Keratinocyte (primary cell): ENCODE measurements at regions not wholly inside any gene's neighbourhood (a gene's known extent, or its start where the extent isn't known, plus 50 kb on each side); places are given as distances from the start of the nearest gene placed in this dataset.

Experiments used
- DNase-seq: peaks from one replicate; pipeline ENCODE4 v3.0.0-alpha.2; 2011; ENCODE audit warnings: low read depth, missing footprints, low spot score
- FAIRE-seq: peaks from 2 replicates; lab custom pipeline; 2011; peaks lifted over from hg19 to GRCh38; lab: Jason Lieb, UNC
- H2AFZ ChIP-seq: 2 replicates; pipeline ENCODE4 v1.6.0; 2012; ENCODE audit warnings: low read length, control low read depth, inconsistent platforms; ENCODE audit not compliant: control insufficient read depth
- H3K27ac ChIP-seq: 2 replicates; pipeline ENCODE4 v1.5.1; 2011; ENCODE audit warnings: low read length; ENCODE audit not compliant: control insufficient read depth, insufficient read depth
- H3K27me3 ChIP-seq: 3 replicates; pipeline ENCODE4 v1.6.0; 2011; ENCODE audit warnings: low read length; ENCODE audit not compliant: control insufficient read depth, insufficient read depth; ENCODE audit errors: extremely low read depth
- H3K36me3 ChIP-seq, 2 experiments: 2 replicates in 1 of 2; 3 replicates in 1 of 2; pipeline ENCODE4 v1.5.1; 2011; ENCODE audit warnings: low read length in 2 of 2, mild to moderate bottlenecking in 1 of 2; ENCODE audit not compliant: control insufficient read depth in 2 of 2, insufficient read depth in 2 of 2; ENCODE audit errors: extremely low read depth in 1 of 2
- H3K4me1 ChIP-seq: 3 replicates; pipeline ENCODE4 v1.5.1; 2011; ENCODE audit warnings: low read length; ENCODE audit not compliant: control insufficient read depth, insufficient read depth; ENCODE audit errors: extremely low read depth
- H3K4me2 ChIP-seq: 3 replicates; pipeline ENCODE4 v1.6.0; 2011; ENCODE audit warnings: low read depth, low read length; ENCODE audit not compliant: control insufficient read depth, insufficient read depth; ENCODE audit errors: extremely low read depth
- H3K4me3 ChIP-seq, 3 experiments: fragments of 200-600 bp in 1 of 3; sonication (generic) in 1 of 3; 2 replicates in 2 of 3; 3 replicates in 1 of 3; pipeline ENCODE4 v1.5.1; 2011 to 2016; ENCODE audit warnings: low read length in 3 of 3, mild to moderate bottlenecking in 3 of 3, control low read depth in 2 of 3, inconsistent platforms in 1 of 3, low read depth in 1 of 3, mixed read lengths in 1 of 3, mixed run types in 1 of 3, moderate library complexity in 1 of 3; ENCODE audit not compliant: control insufficient read depth in 2 of 3, insufficient read depth in 2 of 3; ENCODE audit errors: extremely low read depth in 1 of 3
- H3K79me2 ChIP-seq: 2 replicates; pipeline ENCODE4 v1.6.0; 2012; ENCODE audit warnings: low read length; ENCODE audit not compliant: control insufficient read depth, insufficient read depth
- H3K9ac ChIP-seq: 3 replicates; pipeline ENCODE4 v1.6.0; 2011; ENCODE audit warnings: low read length; ENCODE audit not compliant: control insufficient read depth, insufficient read depth; ENCODE audit errors: extremely low read depth
- H3K9me1 ChIP-seq: 3 replicates; pipeline ENCODE4 v1.6.0; 2011; ENCODE audit warnings: low read length; ENCODE audit not compliant: control insufficient read depth, insufficient read depth; ENCODE audit errors: extremely low read depth
- H3K9me3 ChIP-seq: 2 replicates; pipeline ENCODE4 v1.5.1; 2012; ENCODE audit warnings: low read depth, low read length; ENCODE audit not compliant: control insufficient read depth
- H4K20me1 ChIP-seq: 3 replicates; pipeline ENCODE4 v1.6.0; 2011; ENCODE audit warnings: low read length; ENCODE audit not compliant: control insufficient read depth, insufficient read depth; ENCODE audit errors: extremely low read depth
- EZH2 ChIP-seq: IDR thresholded peaks from one replicate; pipeline ENCODE4 v1.6.1; 2012; ENCODE audit warnings: inconsistent platforms, mild to moderate bottlenecking, low read length, moderate library complexity
- dilution Hi-C: fragments of 300-500 bp; cut with MboI; formaldehyde crosslinking; loops from one replicate; pipeline ENCODE4 v1.7.0; 2020; ENCODE audit warnings: low sequenced_read_pairs; ENCODE audit not compliant: extremely low pct_ligation_motif_present
- TF ChIP-seq, protein P1 (sequence below), 3 experiments: IDR thresholded peaks in 1 of 3; conservative IDR thresholded peaks in 1 of 3; optimal IDR thresholded peaks in 1 of 3; 2 replicates in 2 of 3; 3 replicates in 1 of 3; pipeline versions ENCODE3 to v1.5.1; 2011; ENCODE audit warnings: low read length in 3 of 3, mild to moderate bottlenecking in 3 of 3, moderate library complexity in 2 of 3, control low read depth in 1 of 3, inconsistent platforms in 1 of 3; ENCODE audit not compliant: insufficient read depth in 2 of 3; ENCODE audit errors: extremely low read depth in 1 of 3

DNA sequence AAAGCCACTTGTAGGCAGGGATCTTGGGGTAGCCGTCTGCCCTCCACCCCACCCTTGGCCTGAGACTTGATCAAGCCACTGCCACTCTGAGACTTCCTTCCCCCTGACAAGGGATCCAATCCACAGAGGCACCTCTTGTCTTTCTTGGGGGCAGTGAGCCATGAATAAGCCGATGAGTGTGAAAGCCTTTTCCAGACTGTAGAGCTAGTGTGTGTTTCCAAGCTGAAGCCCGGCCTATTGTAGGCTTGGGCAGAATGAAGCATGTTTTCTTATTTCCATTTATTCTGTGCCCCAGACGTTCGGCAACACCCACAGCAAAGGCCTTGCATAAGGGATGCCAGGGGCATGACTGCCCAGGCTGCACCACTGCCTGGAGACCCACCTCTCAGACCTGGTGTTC, 991.6 kb downstream of the BCL11B start:
- no peak for DNase-seq
- Histone ChIP-seq H3K27me3 (no peaks in the 10 kb centered on the region), H3K9me3 (no peaks in the 10 kb centered on the region), H3K79me2 (no peaks in the 10 kb centered on the region), H3K27ac (no peak overlapping the region), H3K4me1 (no peaks in the 10 kb centered on the region), H3K4me2 (no peak overlapping the region), H4K20me1 (no peaks in the 10 kb centered on the region), H3K36me3 (no peaks in the 10 kb centered on the region), H3K9ac (no peak overlapping the region), H3K9me1 (no peaks in the 10 kb centered on the region), H3K4me3 (no peak overlapping the region), H2AFZ (no peak overlapping the region)
- dilution Hi-C loops = no loop called here
- FAIRE-seq = no peak
- TF ChIP-seq EZH2 = no peak
- TF ChIP-seq, protein P1, sequence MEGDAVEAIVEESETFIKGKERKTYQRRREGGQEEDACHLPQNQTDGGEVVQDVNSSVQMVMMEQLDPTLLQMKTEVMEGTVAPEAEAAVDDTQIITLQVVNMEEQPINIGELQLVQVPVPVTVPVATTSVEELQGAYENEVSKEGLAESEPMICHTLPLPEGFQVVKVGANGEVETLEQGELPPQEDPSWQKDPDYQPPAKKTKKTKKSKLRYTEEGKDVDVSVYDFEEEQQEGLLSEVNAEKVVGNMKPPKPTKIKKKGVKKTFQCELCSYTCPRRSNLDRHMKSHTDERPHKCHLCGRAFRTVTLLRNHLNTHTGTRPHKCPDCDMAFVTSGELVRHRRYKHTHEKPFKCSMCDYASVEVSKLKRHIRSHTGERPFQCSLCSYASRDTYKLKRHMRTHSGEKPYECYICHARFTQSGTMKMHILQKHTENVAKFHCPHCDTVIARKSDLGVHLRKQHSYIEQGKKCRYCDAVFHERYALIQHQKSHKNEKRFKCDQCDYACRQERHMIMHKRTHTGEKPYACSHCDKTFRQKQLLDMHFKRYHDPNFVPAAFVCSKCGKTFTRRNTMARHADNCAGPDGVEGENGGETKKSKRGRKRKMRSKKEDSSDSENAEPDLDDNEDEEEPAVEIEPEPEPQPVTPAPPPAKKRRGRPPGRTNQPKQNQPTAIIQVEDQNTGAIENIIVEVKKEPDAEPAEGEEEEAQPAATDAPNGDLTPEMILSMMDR (optimal IDR thresholded peaks at IDR 0.05 in 1 of 3, IDR thresholded peaks at IDR 0.05 in 1 of 3, conservative IDR thresholded peaks at IDR 0.05 in 1 of 3; ENCODE audit: extremely low read depth in 1 of 3, insufficient read depth in 2 of 3, low read length in 3 of 3) = no peak

DNA sequence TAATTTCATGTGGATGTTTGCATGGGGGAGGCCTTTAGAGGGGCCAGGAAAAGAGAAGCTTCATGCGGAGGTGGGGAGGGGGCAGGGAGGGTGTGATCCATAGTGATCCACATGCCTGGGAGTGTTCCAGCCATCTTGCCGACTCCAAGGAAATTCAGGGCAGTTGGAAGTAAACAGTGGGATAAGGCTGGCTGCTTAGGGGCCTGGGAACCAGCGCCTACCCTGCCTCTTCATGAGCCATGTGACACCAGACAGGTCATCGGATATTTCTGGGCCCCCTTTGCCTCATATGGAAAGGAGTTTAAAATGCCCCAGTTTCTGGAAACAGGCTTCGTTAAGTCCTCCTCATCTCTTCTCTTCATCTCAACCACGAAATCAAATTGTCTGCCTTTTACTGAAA, 983.2 kb downstream of the BCL11B start:
- peaks cover 20% of the 10 kb centered on the region for H3K4me1 ChIP-seq
- DNase-seq = no peak
- no peak overlapping the region for H2AFZ ChIP-seq
- H3K27ac ChIP-seq = no peak overlapping the region
- no peak overlapping the region for H3K4me3 ChIP-seq
- dilution Hi-C loops = no loop called here
- no peak overlapping the region for H3K9ac ChIP-seq
- no peaks in the 10 kb centered on the region for H3K9me3 ChIP-seq
- H3K36me3 ChIP-seq = no peaks in the 10 kb centered on the region
- no peaks in the 10 kb centered on the region for H3K27me3 ChIP-seq
- no peaks in the 10 kb centered on the region for H3K79me2 ChIP-seq
- FAIRE-seq = no peak
- no peaks in the 10 kb centered on the region for H4K20me1 ChIP-seq
- H3K4me2 ChIP-seq = no peak overlapping the region
- H3K9me1 ChIP-seq = no peaks in the 10 kb centered on the region
- TF ChIP-seq, protein P1 (optimal IDR thresholded peaks at IDR 0.05 in 1 of 3, IDR thresholded peaks at IDR 0.05 in 1 of 3, conservative IDR thresholded peaks at IDR 0.05 in 1 of 3; ENCODE audit: extremely low read depth in 1 of 3, insufficient read depth in 2 of 3, low read length in 3 of 3) = no peak
- TF ChIP-seq EZH2 = no peak
